ENCODE measurements at regions not wholly inside any gene's neighbourhood (a gene's known extent, or its start where the extent isn't known, plus 50 kb on each side); places are given as distances from the start of the nearest gene placed in this dataset.

DNA sequence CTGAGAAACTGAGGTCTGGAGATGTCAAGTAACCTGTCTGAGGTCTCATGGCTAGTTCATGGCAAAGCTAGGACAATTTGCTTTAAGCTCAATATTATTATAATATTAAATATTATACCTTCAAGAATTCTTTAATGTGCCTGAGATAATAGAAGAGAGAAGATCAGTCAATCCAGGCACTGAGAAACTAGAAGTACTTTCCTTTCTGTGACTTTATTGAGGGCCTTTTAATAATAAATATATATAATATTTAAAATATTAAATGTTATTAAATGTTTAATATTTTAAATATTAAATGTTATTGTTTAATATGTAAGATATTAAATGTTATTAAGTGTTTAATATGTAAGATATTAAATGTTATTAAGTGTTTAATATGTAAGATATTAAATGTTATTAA lies 144.3 kb upstream of the DNAJC19 start (continued):
- no peak for TF ChIP-seq CBX5 (IDR thresholded peaks at IDR 0.05; ENCODE audit: low read depth, low read length)
- no peak for TF ChIP-seq CEBPB (IDR thresholded peaks at IDR 0.05; ENCODE audit: low read depth, low read length)
